ENCODE measurements at regions not wholly inside any gene's neighbourhood (a gene's known extent, or its start where the extent isn't known, plus 50 kb on each side); places are given as distances from the start of the nearest gene placed in this dataset.

- TF ChIP-seq, protein P1, sequence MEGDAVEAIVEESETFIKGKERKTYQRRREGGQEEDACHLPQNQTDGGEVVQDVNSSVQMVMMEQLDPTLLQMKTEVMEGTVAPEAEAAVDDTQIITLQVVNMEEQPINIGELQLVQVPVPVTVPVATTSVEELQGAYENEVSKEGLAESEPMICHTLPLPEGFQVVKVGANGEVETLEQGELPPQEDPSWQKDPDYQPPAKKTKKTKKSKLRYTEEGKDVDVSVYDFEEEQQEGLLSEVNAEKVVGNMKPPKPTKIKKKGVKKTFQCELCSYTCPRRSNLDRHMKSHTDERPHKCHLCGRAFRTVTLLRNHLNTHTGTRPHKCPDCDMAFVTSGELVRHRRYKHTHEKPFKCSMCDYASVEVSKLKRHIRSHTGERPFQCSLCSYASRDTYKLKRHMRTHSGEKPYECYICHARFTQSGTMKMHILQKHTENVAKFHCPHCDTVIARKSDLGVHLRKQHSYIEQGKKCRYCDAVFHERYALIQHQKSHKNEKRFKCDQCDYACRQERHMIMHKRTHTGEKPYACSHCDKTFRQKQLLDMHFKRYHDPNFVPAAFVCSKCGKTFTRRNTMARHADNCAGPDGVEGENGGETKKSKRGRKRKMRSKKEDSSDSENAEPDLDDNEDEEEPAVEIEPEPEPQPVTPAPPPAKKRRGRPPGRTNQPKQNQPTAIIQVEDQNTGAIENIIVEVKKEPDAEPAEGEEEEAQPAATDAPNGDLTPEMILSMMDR (conservative IDR thresholded peaks at IDR 0.05; ENCODE audit: low read length) = no peak
- no peak for TF ChIP-seq EZH2phosphoT487 (IDR thresholded peaks at IDR 0.05; ENCODE audit: borderline replicate concordance)
Observed at GRCh38 chr12:107331912-107332311, 238.6 kb upstream of the CRY1 start.
